ENCODE measurements at regions not wholly inside any gene's neighbourhood (a gene's known extent, or its start where the extent isn't known, plus 50 kb on each side); places are given as distances from the start of the nearest gene placed in this dataset.
"Not testable (repeated sequence)": the region's sequence is repeated elsewhere in the genome, so short reads cannot be mapped to it uniquely, and the experiment has no call there.

DNA sequence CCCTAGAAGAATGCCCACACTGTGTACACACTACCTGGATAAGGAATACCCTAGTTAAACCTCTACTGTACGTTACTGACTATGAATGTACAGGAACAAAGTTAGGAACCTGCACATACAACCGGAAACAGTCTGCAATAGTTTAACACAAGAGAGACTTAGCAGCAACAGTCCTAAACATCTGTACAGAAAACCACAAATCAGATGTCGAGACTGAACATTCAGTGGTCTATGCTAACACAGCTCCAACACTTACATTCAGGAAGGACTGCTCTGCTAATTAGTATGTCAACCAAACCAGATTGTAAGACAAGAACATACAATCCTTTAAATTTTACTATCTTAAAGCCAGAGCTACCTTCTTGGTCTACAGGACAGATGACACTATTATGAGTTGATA, 104.9 kb downstream of the ZNF429 start:
- Histone ChIP-seq H3K27me3 (ENCODE audit: control insufficient read depth, insufficient read depth, low read length) (no peaks in the 10 kb centered on the region), H3K27ac (ENCODE audit: insufficient read depth, low read length, poor library complexity, severe bottlenecking) (no peak overlapping the region), H3K9me3 (ENCODE audit: control insufficient read depth in 2 of 2, low read length in 2 of 2) (peaks cover 0 to 6% of the 10 kb centered on the region in 2 experiments), H3K4me3 (ENCODE audit: low read depth, low read length) (no peak overlapping the region), H3K36me3 (ENCODE audit: control insufficient read depth, insufficient read depth, low read length) (no peaks in the 10 kb centered on the region), H3K4me1 (ENCODE audit: control insufficient read depth, insufficient read depth, low read length, poor library complexity, severe bottlenecking) (no peaks in the 10 kb centered on the region)
- DNase-seq (no peak), ATAC-seq (ENCODE audit: low read depth in 2 of 2) (no peak)
- no peaks in the 10 kb centered on the region for H3K27me3 Mint-ChIP-seq
- H3K9me3 Mint-ChIP-seq = peaks cover 0 to 7% (median 4%) of the 10 kb centered on the region in 7 donors
- H3K36me3 Mint-ChIP-seq = no peaks in the 10 kb centered on the region
- H3K4me1 Mint-ChIP-seq = peaks cover 0 to 4% (median 1%) of the 10 kb centered on the region in 4 donors
- no peak overlapping the region for H3K4me3 Mint-ChIP-seq
- H3K27ac Mint-ChIP-seq = no peak overlapping the region

DNA sequence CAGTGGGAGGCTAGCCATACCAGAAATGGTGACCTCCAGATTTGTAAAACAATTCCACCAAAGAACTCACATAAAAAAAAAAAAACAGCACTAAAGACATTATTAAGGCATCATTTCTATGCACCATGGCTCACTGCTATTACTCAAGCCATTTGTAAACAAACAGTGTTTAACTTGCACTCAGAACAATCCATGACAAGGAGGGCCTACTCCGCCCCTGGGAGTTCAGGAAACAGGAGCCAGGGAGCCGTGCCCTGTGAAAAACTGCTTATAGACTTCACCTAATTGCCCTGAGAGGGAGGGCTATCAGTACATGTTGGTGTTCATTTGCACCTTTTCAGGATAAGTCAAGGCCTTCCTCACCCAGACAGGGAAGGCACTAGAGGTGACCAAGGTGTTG, 103.2 kb downstream of the ZNF429 start:
- DNase-seq (no peak), ATAC-seq (ENCODE audit: low read depth in 2 of 2) (no peak)
- peaks cover 6 to 18% (median 15%) of the 10 kb centered on the region in 4 donors for H3K4me1 Mint-ChIP-seq
- no peaks in the 10 kb centered on the region for H3K36me3 ChIP-seq (ENCODE audit: control insufficient read depth, insufficient read depth, low read length)
- H3K36me3 Mint-ChIP-seq = no peaks in the 10 kb centered on the region
- H3K4me3 Mint-ChIP-seq = no peak overlapping the region
- no peaks in the 10 kb centered on the region for H3K27me3 Mint-ChIP-seq
- no peak overlapping the region for H3K27ac ChIP-seq (ENCODE audit: insufficient read depth, low read length, poor library complexity, severe bottlenecking)
- no peak overlapping the region for H3K27ac Mint-ChIP-seq
- no peak overlapping the region for H3K4me3 ChIP-seq (ENCODE audit: low read depth, low read length)
- H3K4me1 ChIP-seq (ENCODE audit: control insufficient read depth, insufficient read depth, low read length, poor library complexity, severe bottlenecking) = peaks cover 8% of the 10 kb centered on the region
- no peaks in the 10 kb centered on the region for H3K27me3 ChIP-seq (ENCODE audit: control insufficient read depth, insufficient read depth, low read length)
- peaks cover 0 to 9% (median 4%) of the 10 kb centered on the region in 7 donors for H3K9me3 Mint-ChIP-seq
- H3K9me3 ChIP-seq (ENCODE audit: control insufficient read depth in 2 of 2, low read length in 2 of 2) = peaks cover 0 to under 1% of the 10 kb centered on the region in 2 experiments

DNA sequence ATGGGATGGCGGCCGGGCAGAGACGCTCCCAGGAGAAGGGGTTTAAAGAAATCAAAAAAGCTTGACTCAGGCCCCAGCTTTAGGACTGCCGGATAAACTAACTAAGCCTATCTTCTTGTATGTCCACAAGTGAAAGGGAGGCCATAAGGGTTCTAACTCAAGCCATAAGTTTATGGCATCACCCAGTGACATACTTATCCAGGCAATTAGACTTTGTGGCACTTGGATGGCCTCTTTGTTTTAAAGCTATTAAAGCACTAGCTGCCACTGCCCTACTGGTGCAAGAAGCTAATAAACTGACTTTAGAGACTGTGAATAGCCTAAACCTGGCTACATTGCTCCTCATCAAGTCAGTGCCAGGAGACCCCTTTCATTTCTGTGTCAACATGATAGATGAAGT, 102.0 kb downstream of the ZNF429 start:
- H3K9me3 ChIP-seq (ENCODE audit: control insufficient read depth in 2 of 2, low read length in 2 of 2) = no peaks in the 10 kb centered on the region
- Mint-ChIP-seq H3K4me3 (no peak overlapping the region), H3K27me3 (no peaks in the 10 kb centered on the region), H3K4me1 (peaks cover 6 to 23% (median 17%) of the 10 kb centered on the region in 4 donors), H3K36me3 (no peaks in the 10 kb centered on the region), H3K27ac (peak overlapping the region in 1 of 3 donors; percentile 20), H3K9me3 (peaks cover 0 to 7% (median 0%) of the 10 kb centered on the region in 7 donors)
- no peak for ATAC-seq (ENCODE audit: low read depth in 2 of 2)
- H3K27ac ChIP-seq (ENCODE audit: insufficient read depth, low read length, poor library complexity, severe bottlenecking) = no peak overlapping the region
- DNase-seq = no peak
- no peaks in the 10 kb centered on the region for H3K27me3 ChIP-seq (ENCODE audit: control insufficient read depth, insufficient read depth, low read length)
- H3K36me3 ChIP-seq (ENCODE audit: control insufficient read depth, insufficient read depth, low read length) = no peaks in the 10 kb centered on the region
- no peak overlapping the region for H3K4me3 ChIP-seq (ENCODE audit: low read depth, low read length)
- H3K4me1 ChIP-seq (ENCODE audit: control insufficient read depth, insufficient read depth, low read length, poor library complexity, severe bottlenecking) = peaks cover 8% of the 10 kb centered on the region

DNA sequence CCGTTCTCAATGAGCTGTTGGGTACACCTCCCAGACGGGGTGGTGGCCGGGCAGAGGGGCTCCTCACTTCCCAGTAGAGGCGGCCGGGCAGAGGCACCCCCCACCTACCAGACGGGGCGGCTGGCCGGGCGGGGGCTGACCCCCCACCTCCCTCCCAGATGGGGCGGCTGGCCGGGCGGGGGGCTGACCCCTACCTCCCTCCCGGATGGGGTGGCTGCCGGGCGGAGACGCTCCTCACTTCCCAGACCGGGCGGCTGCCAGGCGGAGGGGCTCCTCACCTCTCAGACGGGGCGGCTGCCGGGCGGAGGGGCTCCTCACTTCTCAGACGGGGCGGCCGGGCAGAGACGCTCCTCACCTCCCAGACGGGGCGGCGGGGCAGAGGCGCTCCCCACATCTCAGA, 101.6 kb downstream of the ZNF429 start:
- ATAC-seq (ENCODE audit: low read depth in 2 of 2); H3K27me3 ChIP-seq (ENCODE audit: control insufficient read depth, insufficient read depth, low read length); H3K36me3 ChIP-seq (ENCODE audit: control insufficient read depth, insufficient read depth, low read length); H3K4me1 ChIP-seq (ENCODE audit: control insufficient read depth, insufficient read depth, low read length, poor library complexity, severe bottlenecking); H3K27ac ChIP-seq (ENCODE audit: insufficient read depth, low read length, poor library complexity, severe bottlenecking); H3K36me3 Mint-ChIP-seq; H3K4me3 Mint-ChIP-seq; H3K9me3 ChIP-seq (ENCODE audit: control insufficient read depth in 2 of 2, low read length in 2 of 2); H3K9me3 Mint-ChIP-seq; H3K27me3 Mint-ChIP-seq; H3K27ac Mint-ChIP-seq; H3K4me3 ChIP-seq (ENCODE audit: low read depth, low read length); DNase-seq: not testable (repeated sequence)
- peaks cover 6 to 23% (median 17%) of the 10 kb centered on the region in 4 donors for H3K4me1 Mint-ChIP-seq

DNA sequence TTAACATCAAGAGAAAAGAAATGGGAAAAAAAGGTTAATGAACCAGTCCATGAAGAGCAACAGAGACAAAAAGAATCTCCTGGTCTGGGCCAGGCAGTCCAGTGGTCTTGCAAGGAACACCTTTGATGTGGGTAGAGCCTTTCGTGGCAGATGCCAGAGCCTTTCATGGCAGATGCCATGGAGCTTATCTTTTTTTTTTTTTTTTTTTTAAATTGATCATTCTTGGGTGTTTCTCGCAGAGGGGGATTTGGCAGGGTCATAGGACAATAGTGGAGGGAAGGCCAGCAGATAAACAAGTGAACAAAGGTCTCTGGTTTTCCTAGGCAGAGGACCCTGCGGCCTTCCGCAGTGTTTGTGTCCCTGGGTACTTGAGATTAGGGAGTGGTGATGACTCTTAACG, 100.9 kb downstream of the ZNF429 start:
- DNase-seq, H3K36me3 Mint-ChIP-seq: not testable (repeated sequence)

DNA sequence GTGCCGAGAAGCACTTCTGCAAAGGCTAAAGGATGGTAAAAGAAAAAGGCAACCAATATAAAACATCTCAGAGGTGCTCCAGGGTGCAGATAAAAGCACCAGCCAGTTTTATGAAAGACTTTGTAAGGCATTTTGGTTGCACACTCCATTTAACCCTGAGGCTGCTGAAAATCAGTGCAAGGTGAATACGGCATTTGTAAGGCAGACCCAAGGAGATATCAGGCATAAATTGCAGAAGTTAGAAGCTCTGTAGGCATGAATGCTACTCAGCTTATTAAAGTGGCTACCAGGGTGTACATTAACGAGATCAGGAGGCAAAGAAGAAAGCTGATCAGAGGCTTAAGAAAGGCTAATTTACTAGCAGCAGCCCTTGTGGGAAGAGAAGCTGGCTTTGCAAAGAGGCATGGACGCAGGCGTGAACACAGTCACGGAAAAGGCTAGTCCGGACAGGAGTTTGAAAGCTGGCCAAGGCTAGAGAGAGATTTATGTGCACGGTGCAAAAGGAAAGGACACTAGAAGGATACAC, 99.6 kb downstream of the ZNF429 start:
- H3K27ac Mint-ChIP-seq = peak overlapping the region; percentile 79 to 96 (median 88)
- peaks cover 6 to 23% (median 14%) of the 10 kb centered on the region in 4 donors for H3K4me1 Mint-ChIP-seq
- no peaks in the 10 kb centered on the region for H3K27me3 ChIP-seq (ENCODE audit: control insufficient read depth, insufficient read depth, low read length)
- no peaks in the 10 kb centered on the region for H3K36me3 ChIP-seq (ENCODE audit: control insufficient read depth, insufficient read depth, low read length)
- H3K4me3 Mint-ChIP-seq = peak overlapping the region; percentile 74 to 97 (median 86)
- H3K36me3 Mint-ChIP-seq = no peaks in the 10 kb centered on the region
- H3K9me3 Mint-ChIP-seq = peaks cover 0 to 7% (median 0%) of the 10 kb centered on the region in 7 donors
- no peak for DNase-seq
- peak overlapping the region; percentile 83 for H3K4me3 ChIP-seq (ENCODE audit: low read depth, low read length)
- no peak overlapping the region for H3K27ac ChIP-seq (ENCODE audit: insufficient read depth, low read length, poor library complexity, severe bottlenecking)
- peak in 1 of 2 donors; percentile 16 for ATAC-seq (ENCODE audit: low read depth in 2 of 2)
- peaks cover 8% of the 10 kb centered on the region for H3K4me1 ChIP-seq (ENCODE audit: control insufficient read depth, insufficient read depth, low read length, poor library complexity, severe bottlenecking)
- no peaks in the 10 kb centered on the region for H3K27me3 Mint-ChIP-seq
- no peaks in the 10 kb centered on the region for H3K9me3 ChIP-seq (ENCODE audit: control insufficient read depth in 2 of 2, low read length in 2 of 2)

More for the DNA sequence above, 100.9 kb downstream of the ZNF429 start:
- H3K9me3 ChIP-seq (ENCODE audit: control insufficient read depth in 2 of 2, low read length in 2 of 2); H3K36me3 ChIP-seq (ENCODE audit: control insufficient read depth, insufficient read depth, low read length); H3K27me3 Mint-ChIP-seq; H3K4me3 ChIP-seq (ENCODE audit: low read depth, low read length); H3K9me3 Mint-ChIP-seq; H3K4me3 Mint-ChIP-seq; H3K27ac Mint-ChIP-seq; H3K27me3 ChIP-seq (ENCODE audit: control insufficient read depth, insufficient read depth, low read length); H3K27ac ChIP-seq (ENCODE audit: insufficient read depth, low read length, poor library complexity, severe bottlenecking); ATAC-seq (ENCODE audit: low read depth in 2 of 2); H3K4me1 ChIP-seq (ENCODE audit: control insufficient read depth, insufficient read depth, low read length, poor library complexity, severe bottlenecking): not testable (repeated sequence)
- peaks cover 6 to 23% (median 16%) of the 10 kb centered on the region in 4 donors for H3K4me1 Mint-ChIP-seq

Data from CD4-positive, CD25-positive, alpha-beta regulatory T cell (primary cell).